G401 (cell line): ENCODE measurements at regions not wholly inside any gene's neighbourhood (a gene's known extent, or its start where the extent isn't known, plus 50 kb on each side); places are given as distances from the start of the nearest gene placed in this dataset.
"Not testable (repeated sequence)": the region's sequence is repeated elsewhere in the genome, so short reads cannot be mapped to it uniquely, and the experiment has no call there.

Experiments
- DNase-seq: peaks from one replicate; pipeline ENCODE4 v3.0.0-alpha.2; 2015; ENCODE audit warnings: low spot score
- in situ Hi-C: cut with HindIII; loops from 2 replicates; pipeline ENCODE4 v1.10.0; 2016; ENCODE audit warnings: low sequenced_read_pairs, mixed read lengths

DNA sequence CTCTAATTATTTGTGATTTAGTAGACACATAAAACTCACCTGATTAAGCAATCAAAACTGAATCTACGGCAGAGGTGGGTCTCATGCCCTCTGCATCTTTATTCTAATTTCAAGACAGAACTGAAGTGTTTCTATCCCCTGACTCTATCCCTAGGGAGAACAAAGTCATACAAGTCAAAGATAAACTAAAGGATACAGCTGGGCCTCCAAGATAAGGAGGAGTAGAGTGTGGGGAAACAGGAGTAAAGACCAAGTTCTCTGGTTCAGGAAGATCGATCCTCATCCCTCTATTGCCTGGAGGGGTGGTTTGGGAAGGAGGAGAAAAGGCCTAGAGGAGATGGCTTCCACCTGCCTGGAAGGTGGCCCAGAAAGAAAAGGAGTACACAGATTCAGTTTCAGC, 58.7 kb upstream of the BBX start:
- no peak for DNase-seq
- in situ Hi-C loops, result no loop called here

DNA sequence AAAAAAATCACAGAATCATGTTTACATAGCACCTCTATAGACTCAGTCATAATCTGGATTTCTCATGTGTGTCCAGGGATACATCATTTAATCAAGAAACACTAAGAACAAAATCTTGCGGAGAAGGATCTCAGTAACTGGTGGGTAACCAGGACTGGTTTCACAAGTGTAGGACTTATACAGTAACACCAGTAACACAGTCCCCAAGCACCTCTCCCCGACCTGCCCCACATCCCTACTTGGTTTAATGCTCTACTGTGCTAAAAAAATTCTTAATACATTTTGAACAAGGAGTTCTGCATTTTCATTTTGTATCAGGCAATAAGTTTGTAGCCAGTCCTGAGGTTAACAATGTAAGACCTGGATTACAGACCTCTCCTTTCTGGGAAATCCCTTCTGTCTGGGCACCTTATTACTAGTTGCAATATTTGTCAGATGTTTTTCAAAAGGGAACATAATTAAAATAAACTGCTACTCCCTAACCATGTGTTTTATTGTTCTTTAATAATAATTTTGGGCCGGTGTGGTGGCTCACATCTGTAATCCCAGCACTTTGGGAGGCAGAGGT, 57.6 kb upstream of the BBX start:
- in situ Hi-C loops, result no loop called here
- no peak for DNase-seq

DNA sequence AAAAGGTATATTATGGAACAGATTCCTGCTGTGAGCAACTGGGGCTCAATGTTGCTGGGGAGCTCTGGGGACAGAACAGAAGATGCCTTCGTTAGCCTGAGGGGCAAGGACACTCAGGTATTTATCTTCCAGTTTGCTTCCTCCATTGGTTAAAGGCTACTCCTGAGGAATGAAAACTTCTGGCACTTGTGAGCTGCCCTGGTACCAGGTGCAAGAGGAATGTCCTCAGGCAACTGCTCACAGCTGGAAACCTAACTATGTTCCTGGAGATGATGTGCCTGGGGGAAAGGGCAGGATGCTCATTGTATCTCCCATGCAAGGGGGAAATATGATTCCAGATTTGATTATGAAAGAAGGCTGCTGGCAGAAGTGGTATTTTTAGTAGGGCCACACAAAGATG, 54.0 kb upstream of the BBX start:
- in situ Hi-C loops, result no loop called here
- no peak for DNase-seq

DNA sequence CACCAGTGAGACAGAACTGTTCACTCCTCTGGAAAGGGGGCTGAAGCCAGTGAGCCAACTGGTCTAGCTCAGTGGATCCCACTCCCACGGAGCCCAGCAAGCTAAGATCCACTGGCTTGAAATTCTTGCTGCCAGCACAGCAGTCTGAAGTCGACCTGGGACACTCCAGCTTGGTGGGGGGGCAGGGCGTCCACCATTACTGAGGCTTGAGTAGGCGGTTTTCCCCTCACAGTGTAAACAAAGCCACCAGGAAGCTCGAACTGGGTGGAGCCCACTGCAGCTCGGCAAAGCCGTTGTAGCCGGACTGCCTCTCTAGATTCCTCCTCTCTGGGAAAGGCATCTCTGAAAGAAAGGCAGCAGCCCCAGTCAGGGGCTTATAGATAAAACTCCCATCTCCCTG, 52.3 kb upstream of the BBX start:
- DNase-seq, in situ Hi-C loops: not testable (repeated sequence)
